GM15510 (cell line): ENCODE measurements at regions not wholly inside any gene's neighbourhood (a gene's known extent, or its start where the extent isn't known, plus 50 kb on each side); places are given as distances from the start of the nearest gene placed in this dataset.

Source experiments
- POLR2A ChIP-seq: IDR thresholded peaks from 3 replicates; pipeline ENCODE4 v1.6.1; 2011; ENCODE audit warnings: borderline replicate concordance; ENCODE audit not compliant: insufficient read length; ENCODE audit errors: extremely low read depth

GRCh38 chr2:195312662-195313061 lies 344.4 kb upstream of the SLC39A10 start:
- TF ChIP-seq POLR2A, result no peak

DNA sequence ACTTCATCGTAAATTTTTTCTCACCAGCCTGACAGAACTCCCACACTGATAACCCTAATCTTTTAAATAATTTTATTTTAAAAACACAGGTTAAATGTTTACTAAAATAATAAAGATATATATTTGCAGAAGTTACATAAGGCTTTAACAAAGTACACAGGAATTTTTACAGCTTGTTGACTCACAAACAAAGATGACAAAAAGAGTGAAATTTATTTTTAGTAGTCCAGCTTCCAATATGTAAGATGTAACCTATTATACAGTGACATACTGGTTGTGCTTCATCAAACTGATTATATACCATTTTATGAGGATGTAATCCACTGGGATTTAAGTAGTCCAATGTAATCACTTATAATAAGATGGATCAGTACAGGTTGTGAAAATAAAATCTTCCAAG lies 348.9 kb upstream of the SLC39A10 start:
- TF ChIP-seq POLR2A, result no peak

GRCh38 chr2:195307751-195308150 lies 349.3 kb upstream of the SLC39A10 start:
- TF ChIP-seq POLR2A, result no peak

DNA sequence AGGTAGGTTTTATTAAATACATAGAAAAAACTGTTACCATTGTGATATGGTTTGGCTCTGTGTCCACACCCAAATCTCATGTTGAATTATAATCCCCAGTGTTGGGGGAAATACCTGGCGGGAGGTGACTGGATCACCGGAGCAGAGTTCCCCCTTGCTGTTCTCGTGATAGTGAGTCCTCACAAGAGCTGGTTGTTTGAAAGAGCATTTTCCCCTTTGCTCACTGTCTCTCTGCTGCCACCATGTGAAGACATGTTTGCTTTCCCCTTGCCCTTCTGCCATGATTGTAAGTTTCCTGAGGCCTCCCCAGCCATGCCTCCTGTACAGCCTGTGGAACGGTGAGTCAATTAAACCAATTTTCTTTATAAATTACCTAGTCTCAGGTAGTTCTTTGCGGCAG lies 352.7 kb upstream of the SLC39A10 start:
- no peak for TF ChIP-seq POLR2A

GRCh38 chr2:195300631-195301030 lies 356.4 kb upstream of the SLC39A10 start:
- TF ChIP-seq POLR2A, result no peak

- no peak for TF ChIP-seq POLR2A
Measured at GRCh38 chr2:195299600-195299999, 357.4 kb upstream of the SLC39A10 start.

GRCh38 chr2:195296490-195296889 lies 360.5 kb upstream of the SLC39A10 start:
- TF ChIP-seq POLR2A, result no peak

- no peak for TF ChIP-seq POLR2A
Measured at GRCh38 chr2:195289081-195289480, 367.9 kb upstream of the SLC39A10 start.

GRCh38 chr2:195279840-195280427 lies 377.1 kb upstream of the SLC39A10 start:
- TF ChIP-seq POLR2A, result no peak

- TF ChIP-seq POLR2A, result no peak
Measured at GRCh38 chr2:195270466-195271039, 386.5 kb upstream of the SLC39A10 start.

- TF ChIP-seq POLR2A, result no peak
Measured at GRCh38 chr2:195269220-195269619, 387.8 kb upstream of the SLC39A10 start.

GRCh38 chr2:195257979-195258378 lies 399.0 kb upstream of the SLC39A10 start:
- no peak for TF ChIP-seq POLR2A

DNA sequence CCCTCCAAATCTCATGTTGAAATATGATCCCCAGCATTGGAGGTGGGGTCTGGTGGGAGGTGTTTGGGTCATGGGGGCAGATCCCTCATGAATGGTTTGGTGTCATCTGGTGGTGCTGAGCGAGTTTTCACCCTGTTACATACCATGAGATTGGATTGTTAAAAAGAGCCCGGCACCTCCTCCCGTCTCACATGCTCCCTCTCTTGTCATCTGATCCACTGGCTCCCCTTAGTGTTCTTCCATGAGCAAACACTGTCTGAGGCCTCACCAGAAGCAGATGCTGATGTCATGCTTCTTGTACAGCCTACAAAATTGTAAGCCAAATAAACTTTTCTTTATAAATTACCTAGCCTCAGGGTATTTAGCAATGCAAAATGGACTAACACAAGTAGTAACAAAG lies 405.0 kb upstream of the SLC39A10 start:
- no peak for TF ChIP-seq POLR2A

DNA sequence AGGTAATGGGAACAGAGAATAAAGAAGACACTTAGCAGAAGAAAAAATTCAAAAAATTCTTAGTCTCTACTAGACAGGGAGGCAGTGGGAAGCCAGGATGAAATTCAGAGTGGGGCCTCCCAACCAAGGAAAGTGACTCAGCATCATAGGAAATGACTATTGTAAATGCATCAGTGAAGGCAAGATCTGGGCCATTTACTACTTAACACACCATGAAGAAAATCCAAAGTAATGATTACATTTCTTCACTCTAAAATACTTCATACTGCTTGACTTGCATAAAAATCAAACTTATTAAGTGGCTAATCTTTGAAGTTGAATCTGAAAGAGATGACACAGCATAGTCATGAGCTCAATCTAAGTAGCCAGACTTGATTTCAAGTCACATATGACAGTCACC lies 405.8 kb upstream of the SLC39A10 start:
- TF ChIP-seq POLR2A, result no peak

DNA sequence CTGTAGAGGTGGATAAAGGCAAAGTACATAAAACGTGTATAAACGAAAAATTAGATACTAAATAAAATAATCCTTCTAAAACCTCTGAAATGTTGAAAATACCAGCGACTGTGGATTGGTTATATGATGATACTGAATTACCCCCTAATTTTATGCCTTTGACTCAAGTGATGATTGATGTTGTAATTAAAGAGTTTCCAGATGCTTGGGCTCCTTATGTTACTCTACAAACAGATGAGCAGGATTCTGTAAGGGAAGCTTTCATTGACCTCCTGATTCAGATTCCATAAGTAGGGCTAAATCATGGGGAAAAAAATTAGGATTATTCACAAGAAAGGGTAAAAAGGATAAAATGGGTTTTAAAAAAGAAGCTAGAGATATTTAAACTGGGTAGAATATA lies 418.2 kb upstream of the SLC39A10 start:
- no peak for TF ChIP-seq POLR2A

GRCh38 chr2:195238379-195238778 lies 418.6 kb upstream of the SLC39A10 start:
- TF ChIP-seq POLR2A, result no peak

GRCh38 chr2:195214072-195214471 lies 443.0 kb upstream of the SLC39A10 start:
- no peak for TF ChIP-seq POLR2A
